WTC11 (cell line): ENCODE measurements at regions not wholly inside any gene's neighbourhood (a gene's known extent, or its start where the extent isn't known, plus 50 kb on each side); places are given as distances from the start of the nearest gene placed in this dataset.

ENCODE experiments used
- ATAC-seq: fragments of 200-7000 bp; cut with Tn5 transposase; 2 replicates; pipeline ENCODE4 v1.10.0; 2021; ENCODE audit warnings: mild to moderate bottlenecking, moderate library complexity
- CTCF ChIA-PET: fragments of 300-600 bp; sonication (Branson Sonifier 250); formaldehyde crosslinking; loops from one replicate; lab custom pipeline; 2021; ENCODE audit warnings: antibody characterized with exemption; lab: Charles Lee
- POLR2A ChIA-PET: fragments of 350-600 bp; sonication (Branson Sonifier 250); formaldehyde crosslinking; loops from one replicate; lab custom pipeline; 2021; ENCODE audit warnings: antibody characterized with exemption; lab: Charles Lee
- DNase-seq: peaks from one replicate; pipeline ENCODE4 v3.0.0; 2021; ENCODE audit warnings: low spot score
- H3K27ac Mint-ChIP-seq: 2 replicates; pipeline ENCODE4 v1.8.0; 2021; ENCODE audit warnings: mixed read lengths
- H3K27me3 Mint-ChIP-seq: 2 replicates; pipeline ENCODE4 v1.8.0; 2021; ENCODE audit warnings: low read depth, mild to moderate bottlenecking, moderate library complexity, mixed read lengths
- H3K36me3 Mint-ChIP-seq: 2 replicates; pipeline ENCODE4 v1.8.0; 2021; ENCODE audit warnings: mixed read lengths
- H3K4me1 Mint-ChIP-seq: 2 replicates; pipeline ENCODE4 v1.8.0; 2022; ENCODE audit warnings: mixed read lengths
- H3K4me3 Mint-ChIP-seq: 2 replicates; pipeline ENCODE4 v1.8.0; 2021; ENCODE audit warnings: mild to moderate bottlenecking, moderate library complexity, mixed read lengths
- H3K9me3 Mint-ChIP-seq: 2 replicates; pipeline ENCODE4 v1.8.0; 2021; ENCODE audit warnings: mixed read lengths
- AR ChIP-seq: fragments of 250-450 bp; sonication (Bioruptor Pico); IDR thresholded peaks from 2 replicates; pipeline ENCODE4 v1.9.0; 2021; ENCODE audit warnings: mild to moderate bottlenecking
- ATF2 ChIP-seq: sonication (generic); formaldehyde crosslinking; IDR thresholded peaks from 2 replicates; pipeline ENCODE4 v1.8.1; 2022; ENCODE audit warnings: low read depth, missing genetic modification reagents, borderline replicate concordance
- E2F1 ChIP-seq: sonication (generic); formaldehyde crosslinking; IDR thresholded peaks from 2 replicates; pipeline ENCODE4 v1.8.0; 2022; ENCODE audit warnings: mild to moderate bottlenecking, missing genetic modification reagents
- ELF4 ChIP-seq: sonication (generic); formaldehyde crosslinking; IDR thresholded peaks from 2 replicates; pipeline ENCODE4 v1.8.1; 2022; ENCODE audit warnings: low read depth, mild to moderate bottlenecking, moderate library complexity, missing genetic modification reagents
- ERG ChIP-seq: fragments of 250-450 bp; sonication (Bioruptor Pico); IDR thresholded peaks from 2 replicates; pipeline ENCODE4 v1.8.0; 2021; ENCODE audit warnings: mild to moderate bottlenecking
- FOXJ3 ChIP-seq: sonication (generic); formaldehyde crosslinking; IDR thresholded peaks from 2 replicates; pipeline ENCODE4 v1.9.0; 2021; ENCODE audit warnings: missing genetic modification reagents, mild to moderate bottlenecking, borderline replicate concordance
- HMGA2 ChIP-seq: fragments of 250-450 bp; sonication (Bioruptor Pico); IDR thresholded peaks from 2 replicates; pipeline ENCODE4 v1.4.0; 2021; ENCODE audit warnings: mild to moderate bottlenecking, moderate library complexity
- IRF1 ChIP-seq: sonication (generic); formaldehyde crosslinking; IDR thresholded peaks from 2 replicates; pipeline ENCODE4 v1.8.0; 2023; ENCODE audit warnings: missing genetic modification reagents
- KAT7 ChIP-seq: sonication (generic); formaldehyde crosslinking; IDR thresholded peaks from 2 replicates; pipeline ENCODE4 v1.8.1; 2023; ENCODE audit warnings: missing genetic modification reagents, mild to moderate bottlenecking, borderline replicate concordance
- MAX ChIP-seq: sonication (generic); formaldehyde crosslinking; IDR thresholded peaks from 2 replicates; pipeline ENCODE4 v1.8.0; 2022; ENCODE audit warnings: mild to moderate bottlenecking, missing genetic modification reagents
- PREB ChIP-seq: sonication (generic); formaldehyde crosslinking; IDR thresholded peaks from 2 replicates; pipeline ENCODE4 v1.8.1; 2022; ENCODE audit warnings: mild to moderate bottlenecking, missing genetic modification reagents, moderate library complexity, borderline replicate concordance
- RELA ChIP-seq: sonication (generic); formaldehyde crosslinking; IDR thresholded peaks from 2 replicates; pipeline ENCODE4 v1.8.1; 2022; ENCODE audit warnings: missing genetic modification reagents, mild to moderate bottlenecking, borderline replicate concordance
- SOX15 ChIP-seq: fragments of 250-450 bp; sonication (Bioruptor Pico); IDR thresholded peaks from 2 replicates; pipeline ENCODE4 v1.9.0; 2021; ENCODE audit warnings: mild to moderate bottlenecking
- SP1 ChIP-seq: sonication (generic); formaldehyde crosslinking; conservative IDR thresholded peaks from 2 replicates; pipeline ENCODE4 v1.8.1; 2022; ENCODE audit warnings: missing genetic modification reagents
- TEAD4 ChIP-seq: sonication (generic); formaldehyde crosslinking; IDR thresholded peaks from 2 replicates; pipeline ENCODE4 v1.8.0; 2022; ENCODE audit warnings: mild to moderate bottlenecking, missing genetic modification reagents
- ZNF317 ChIP-seq: sonication (generic); formaldehyde crosslinking; IDR thresholded peaks from 2 replicates; pipeline ENCODE4 v1.8.1; 2023; ENCODE audit warnings: low read depth, mild to moderate bottlenecking, moderate library complexity, missing genetic modification reagents, borderline replicate concordance
- ZNF425 ChIP-seq: fragments of 250-450 bp; sonication (Bioruptor Pico); conservative IDR thresholded peaks from 2 replicates; pipeline ENCODE4 v1.9.0; 2021; ENCODE audit warnings: mild to moderate bottlenecking
- ZNF671 ChIP-seq: fragments of 250-450 bp; sonication (Bioruptor Pico); IDR thresholded peaks from 2 replicates; pipeline ENCODE4 v1.8.0; 2021; ENCODE audit warnings: mild to moderate bottlenecking
- ZSCAN18 ChIP-seq: fragments of 250-450 bp; sonication (Bioruptor Pico); IDR thresholded peaks from 2 replicates; pipeline ENCODE4 v2.1.2; 2022; ENCODE audit warnings: mild to moderate bottlenecking, moderate library complexity

- TF ChIP-seq ZSCAN18 (CRISPR knock-in tag) (no peak), ZNF317 (CRISPR knock-in tag) (no peak), E2F1 (CRISPR knock-in tag) (no peak), ZNF425 (CRISPR knock-in tag) (no peak), ELF4 (CRISPR knock-in tag) (no peak), TEAD4 (CRISPR knock-in tag) (no peak)
Measured at GRCh38 chr9:7401116-7401515, 398.5 kb downstream of the DMAC1 start (continued).

- no peaks in the 10 kb centered on the region for H3K27me3 Mint-ChIP-seq
- H3K4me3 Mint-ChIP-seq = no peak overlapping the region
- ChIA-PET POLR2A (interaction anchor here (0.6 kb wide), 1 partner anchor 748 kb away, joined by 4 read pairs; no protein-coding TSS in a partner anchor), CTCF (interaction anchor here (0.6 to 2.2 kb wide), 9 partner anchors 8 to 469 kb away, joined by 3 to 22 read pairs (median 3); no protein-coding TSS in a partner anchor)
- ATAC-seq = peak; percentile 98
- TF ChIP-seq HMGA2 (CRISPR knock-in tag) (peak; percentile 96), RELA (CRISPR knock-in tag) (no peak)
- H3K27ac Mint-ChIP-seq = no peak overlapping the region
- H3K36me3 Mint-ChIP-seq = no peaks in the 10 kb centered on the region
- peak; percentile 18 for DNase-seq
- no peaks in the 10 kb centered on the region for H3K9me3 Mint-ChIP-seq
- peaks cover 7% of the 10 kb centered on the region for H3K4me1 Mint-ChIP-seq
Measured at GRCh38 chr9:7394002-7394774, 405.4 kb downstream of the DMAC1 start.

GRCh38 chr9:7392148-7392547 is 407.4 kb downstream of the DMAC1 start:
- Mint-ChIP-seq H3K27me3 (no peaks in the 10 kb centered on the region), H3K4me3 (no peak overlapping the region), H3K4me1 (no peaks in the 10 kb centered on the region), H3K36me3 (no peaks in the 10 kb centered on the region), H3K9me3 (no peaks in the 10 kb centered on the region), H3K27ac (no peak overlapping the region)
- DNase-seq (no peak), ATAC-seq (no peak)
- ChIA-PET POLR2A (no interaction called here), CTCF (interaction anchor here (0.9 kb wide), 1 partner anchor 33 kb away, joined by 3 read pairs; no protein-coding TSS in a partner anchor)
- TF ChIP-seq ATF2 (no peak), PREB (no peak), FOXJ3 (no peak), HMGA2 (CRISPR knock-in tag) (no peak), IRF1 (CRISPR knock-in tag) (no peak), MAX (CRISPR knock-in tag) (no peak), SOX15 (CRISPR knock-in tag) (no peak), KAT7 (CRISPR knock-in tag) (no peak), ERG (no peak), SP1 (CRISPR knock-in tag) (no peak), ZNF671 (no peak), AR (CRISPR knock-in tag) (no peak)
